ENCODE measurements at regions not wholly inside any gene's neighbourhood (a gene's known extent, or its start where the extent isn't known, plus 50 kb on each side); places are given as distances from the start of the nearest gene placed in this dataset.

DNA sequence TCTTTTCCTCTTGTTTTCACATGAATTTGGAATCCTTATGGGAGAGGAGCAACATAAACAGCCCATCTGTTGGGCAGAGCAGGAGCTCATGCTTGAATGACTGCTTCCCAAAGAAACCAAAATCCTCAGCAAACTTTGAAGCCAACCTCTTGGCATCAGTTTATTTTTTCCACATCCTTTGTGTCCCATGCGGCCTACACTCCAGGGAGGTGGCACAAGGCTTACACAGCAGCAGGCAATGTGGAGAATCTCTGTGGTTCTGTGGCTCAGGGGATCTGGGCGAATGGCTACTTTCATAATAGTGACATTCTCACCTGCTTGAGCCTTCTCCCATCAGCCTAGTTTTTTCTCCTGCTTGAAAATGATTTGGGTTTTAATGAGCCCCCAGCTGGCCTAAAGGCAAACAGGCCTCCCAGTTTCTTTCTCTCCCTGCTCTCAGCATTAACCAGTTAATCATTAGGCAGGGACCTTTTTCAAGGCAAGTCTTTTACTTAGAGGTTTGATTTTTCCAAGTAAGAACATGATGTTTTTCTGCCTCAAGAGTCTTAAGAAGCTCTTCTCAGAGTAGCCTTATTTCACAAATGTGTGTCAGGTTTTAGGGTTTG lies 370.3 kb downstream of the ARHGEF28 start:
- no peak for DNase-seq

DNA sequence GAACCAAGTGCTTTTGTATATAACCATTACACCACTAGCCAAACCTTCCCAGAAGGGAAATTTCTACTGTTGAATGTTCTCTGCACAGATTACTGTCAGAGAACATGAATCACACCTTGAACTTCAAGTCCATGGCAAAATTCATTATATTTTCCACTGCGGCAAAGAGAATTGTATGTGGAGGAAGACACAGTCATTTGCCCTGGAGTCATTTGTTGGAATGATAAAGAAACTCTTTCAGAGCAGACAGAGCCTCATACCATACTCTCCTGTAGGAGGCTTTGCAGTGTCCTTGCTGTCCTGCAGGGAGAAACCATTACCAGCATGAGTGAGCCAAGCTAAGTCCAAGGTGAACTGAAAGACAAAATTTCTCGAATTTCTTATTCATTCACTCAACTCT lies 369.0 kb downstream of the ARHGEF28 start:
- DNase-seq, result no peak
